CD4-positive, alpha-beta T cell treated with Interleukin-1 beta for 1 hour (primary cell): ENCODE measurements at regions not wholly inside any gene's neighbourhood (a gene's known extent, or its start where the extent isn't known, plus 50 kb on each side); places are given as distances from the start of the nearest gene placed in this dataset.
A peak's percentile ranks its signal among the peaks of the same experiment; 100 is the strongest.

Source experiments
- DNase-seq, 2 donors: peaks; one replicate each; pipeline ENCODE4 v3.0.0-alpha.2; 2020 to 2022

- peak in 1 of 2 donors; percentile 49 for DNase-seq
These were observed 51.7 kb downstream of the SCN11A start for GRCh38 chr3:39000008-39000450.

- DNase-seq = no peak
These were observed 53.7 kb downstream of the SCN11A start for GRCh38 chr3:38998086-38998485.

- no peak for DNase-seq
These were observed 55.6 kb downstream of the SCN11A start for GRCh38 chr3:38996193-38996592.

GRCh38 chr3:38994251-38994650 is 57.5 kb downstream of the SCN11A start:
- no peak for DNase-seq

- no peak for DNase-seq
These were observed 59.5 kb downstream of the SCN11A start for GRCh38 chr3:38992117-38992760.

GRCh38 chr3:38990621-38991020 is 61.1 kb downstream of the SCN11A start:
- no peak for DNase-seq

GRCh38 chr3:38989917-38990510 is 61.7 kb downstream of the SCN11A start:
- DNase-seq = no peak

- no peak for DNase-seq
These were observed 62.8 kb downstream of the SCN11A start for GRCh38 chr3:38988955-38989354.

- no peak for DNase-seq
These were observed 64.3 kb downstream of the SCN11A start for GRCh38 chr3:38987456-38987855.

- DNase-seq = no peak
These were observed 64.8 kb downstream of the SCN11A start for GRCh38 chr3:38986901-38987300.

- DNase-seq = no peak
These were observed 65.8 kb downstream of the SCN11A start for GRCh38 chr3:38985981-38986380.

- no peak for DNase-seq
These were observed 66.2 kb downstream of the SCN11A start for GRCh38 chr3:38985581-38985980.

- DNase-seq = no peak
These were observed 67.0 kb downstream of the SCN11A start for GRCh38 chr3:38984731-38985130.

- DNase-seq = no peak
These were observed 67.6 kb downstream of the SCN11A start for GRCh38 chr3:38984110-38984509.

- no peak for DNase-seq
These were observed 70.8 kb downstream of the SCN11A start for GRCh38 chr3:38980938-38981337.

GRCh38 chr3:38978729-38979128 is 73.0 kb downstream of the SCN11A start:
- DNase-seq = no peak

GRCh38 chr3:38970851-38971638 is 80.7 kb downstream of the SCN11A start:
- DNase-seq = no peak

- DNase-seq = no peak
These were observed 82.2 kb downstream of the SCN11A start for GRCh38 chr3:38969317-38970235.

GRCh38 chr3:38968891-38969290 is 82.9 kb downstream of the SCN11A start:
- DNase-seq = no peak

GRCh38 chr3:38968403-38968802 is 83.3 kb downstream of the SCN11A start:
- no peak for DNase-seq

GRCh38 chr3:38967693-38967989 is 84.1 kb downstream of the SCN11A start:
- no peak for DNase-seq

GRCh38 chr3:38966811-38967692 is 84.7 kb downstream of the SCN11A start:
- DNase-seq = no peak
